WERI-Rb-1 (cell line): ENCODE measurements at regions not wholly inside any gene's neighbourhood (a gene's known extent, or its start where the extent isn't known, plus 50 kb on each side); places are given as distances from the start of the nearest gene placed in this dataset.

Experiments used
- DNase-seq: peaks from one replicate; pipeline ENCODE4 v3.0.0-alpha.2; 2020
- H3K27ac ChIP-seq: fragments of 250-450 bp; sonication (Bioruptor Pico); 2 replicates; pipeline ENCODE4 v1.5.1; 2020; ENCODE audit warnings: mild to moderate bottlenecking, moderate library complexity
- H3K27me3 ChIP-seq: fragments of 250-450 bp; sonication (Bioruptor Pico); 2 replicates; pipeline ENCODE4 v1.5.1; 2021; ENCODE audit warnings: mild to moderate bottlenecking, low read depth, moderate library complexity; ENCODE audit not compliant: insufficient read depth, severe bottlenecking
- H3K36me3 ChIP-seq: fragments of 250-450 bp; sonication (Bioruptor Pico); 2 replicates; pipeline ENCODE4 v1.5.1; 2020; ENCODE audit warnings: mild to moderate bottlenecking, moderate library complexity
- H3K4me3 ChIP-seq: 2 replicates; pipeline ENCODE4 v1.5.1; 2011; ENCODE audit warnings: low read depth, mild to moderate bottlenecking, control low read depth, low read length
- H3K9me3 ChIP-seq: fragments of 250-450 bp; sonication (Bioruptor Pico); 2 replicates; pipeline ENCODE4 v1.5.1; 2021; ENCODE audit warnings: mild to moderate bottlenecking, moderate library complexity; ENCODE audit not compliant: severe bottlenecking
- CTCF ChIP-seq: IDR thresholded peaks from 2 replicates; pipeline ENCODE4 v1.5.1; 2011; ENCODE audit warnings: low read depth, mild to moderate bottlenecking, control low read depth, inconsistent platforms, low read length

GRCh38 chr12:94714378-94715114 is 64.2 kb upstream of the TMCC3 start:
- Histone ChIP-seq H3K27ac (no peak overlapping the region), H3K36me3 (no peaks in the 10 kb centered on the region), H3K4me3 (no peak overlapping the region), H3K27me3 (no peaks in the 10 kb centered on the region), H3K9me3 (no peaks in the 10 kb centered on the region)
- no peak for TF ChIP-seq CTCF
- no peak for DNase-seq

- no peaks in the 10 kb centered on the region for H3K27me3 ChIP-seq
- no peaks in the 10 kb centered on the region for H3K9me3 ChIP-seq
- TF ChIP-seq CTCF: no peak
- DNase-seq: no peak
- H3K4me3 ChIP-seq: no peak overlapping the region
- no peaks in the 10 kb centered on the region for H3K36me3 ChIP-seq
- H3K27ac ChIP-seq: no peak overlapping the region
Observed at GRCh38 chr12:94712815-94713515, 62.6 kb upstream of the TMCC3 start.

GRCh38 chr12:94710933-94711332 is 60.6 kb upstream of the TMCC3 start:
- Histone ChIP-seq H3K27me3 (no peaks in the 10 kb centered on the region), H3K9me3 (no peaks in the 10 kb centered on the region), H3K4me3 (no peak overlapping the region), H3K27ac (no peak overlapping the region), H3K36me3 (no peaks in the 10 kb centered on the region)
- peak; percentile 84 for TF ChIP-seq CTCF
- peak; percentile 60 for DNase-seq

- no peak overlapping the region for H3K27ac ChIP-seq
- DNase-seq: no peak
- no peaks in the 10 kb centered on the region for H3K9me3 ChIP-seq
- H3K4me3 ChIP-seq: no peak overlapping the region
- H3K27me3 ChIP-seq: no peaks in the 10 kb centered on the region
- no peak for TF ChIP-seq CTCF
- H3K36me3 ChIP-seq: no peaks in the 10 kb centered on the region
Observed at GRCh38 chr12:94707892-94708291, 57.5 kb upstream of the TMCC3 start.

GRCh38 chr12:94707036-94707435 is 56.7 kb upstream of the TMCC3 start:
- Histone ChIP-seq H3K36me3 (no peaks in the 10 kb centered on the region), H3K27me3 (no peaks in the 10 kb centered on the region), H3K4me3 (no peak overlapping the region), H3K9me3 (no peaks in the 10 kb centered on the region), H3K27ac (no peak overlapping the region)
- no peak for TF ChIP-seq CTCF
- no peak for DNase-seq
